Neural cell (in vitro differentiated cells): ENCODE measurements at regions not wholly inside any gene's neighbourhood (a gene's known extent, or its start where the extent isn't known, plus 50 kb on each side); places are given as distances from the start of the nearest gene placed in this dataset.

ENCODE experiments used
- EP300 ChIP-seq: fragments of 450-650 bp; conservative IDR thresholded peaks from 2 replicates; pipeline ENCODE4 v1.6.1; 2014; ENCODE audit warnings: antibody characterized with exemption, mild to moderate bottlenecking, moderate library complexity; ENCODE audit not compliant: poor library complexity, severe bottlenecking
- EZH2 ChIP-seq: fragments of 200-600, 300-800 bp; shearing (Covaris generic), sonication (generic); IDR thresholded peaks from 2 replicates; pipeline ENCODE4 v1.6.1; 2014; ENCODE audit warnings: antibody characterized with exemption, low read length, borderline replicate concordance, mild to moderate bottlenecking; ENCODE audit not compliant: insufficient read depth, poor library complexity, severe bottlenecking
- MXI1 ChIP-seq: fragments of 450-650 bp; conservative IDR thresholded peaks from 2 replicates; pipeline ENCODE4 v1.6.1; 2014; ENCODE audit warnings: antibody characterized with exemption, mild to moderate bottlenecking; ENCODE audit not compliant: poor library complexity, severe bottlenecking
- POLR2AphosphoS5 ChIP-seq: IDR thresholded peaks from 2 replicates; pipeline ENCODE4 v1.6.1; 2012
- SMC3 ChIP-seq: fragments of 450-650 bp; conservative IDR thresholded peaks from 2 replicates; pipeline ENCODE4 v1.6.1; 2014; ENCODE audit warnings: antibody characterized with exemption, mild to moderate bottlenecking, moderate library complexity; ENCODE audit not compliant: poor library complexity
- TF ChIP-seq, protein P1 (sequence below): fragments of 450-650 bp; IDR thresholded peaks from 2 replicates; pipeline ENCODE4 v1.5.1; 2014; ENCODE audit warnings: antibody characterized with exemption, mild to moderate bottlenecking, moderate library complexity; ENCODE audit not compliant: poor library complexity, severe bottlenecking
- TF ChIP-seq, protein P2 (sequence below): IDR thresholded peaks from 2 replicates; pipeline ENCODE4 v1.6.1; 2012; ENCODE audit warnings: borderline replicate concordance

DNA sequence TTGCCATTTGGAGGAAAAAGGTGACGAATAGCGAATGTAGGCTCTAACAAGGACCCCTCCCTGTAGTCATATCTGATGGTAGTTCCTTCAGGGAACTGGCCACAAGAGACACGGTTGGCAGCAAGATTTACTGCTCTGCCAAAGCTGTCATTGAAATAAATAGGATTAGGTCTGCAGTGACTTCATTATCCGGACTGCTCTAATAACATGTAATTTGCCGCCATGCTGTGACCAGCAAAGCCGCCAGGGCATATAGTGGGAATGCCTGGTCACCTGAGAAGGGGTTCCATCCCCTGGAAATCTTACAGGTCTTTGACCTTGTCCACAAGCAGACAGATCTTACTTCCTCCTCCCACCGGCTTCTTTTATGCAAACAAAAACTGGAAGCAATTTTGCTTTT is 59.4 kb upstream of the LAPTM4A start:
- TF ChIP-seq EP300, result no peak
- TF ChIP-seq POLR2AphosphoS5, result no peak
- TF ChIP-seq, protein P1, sequence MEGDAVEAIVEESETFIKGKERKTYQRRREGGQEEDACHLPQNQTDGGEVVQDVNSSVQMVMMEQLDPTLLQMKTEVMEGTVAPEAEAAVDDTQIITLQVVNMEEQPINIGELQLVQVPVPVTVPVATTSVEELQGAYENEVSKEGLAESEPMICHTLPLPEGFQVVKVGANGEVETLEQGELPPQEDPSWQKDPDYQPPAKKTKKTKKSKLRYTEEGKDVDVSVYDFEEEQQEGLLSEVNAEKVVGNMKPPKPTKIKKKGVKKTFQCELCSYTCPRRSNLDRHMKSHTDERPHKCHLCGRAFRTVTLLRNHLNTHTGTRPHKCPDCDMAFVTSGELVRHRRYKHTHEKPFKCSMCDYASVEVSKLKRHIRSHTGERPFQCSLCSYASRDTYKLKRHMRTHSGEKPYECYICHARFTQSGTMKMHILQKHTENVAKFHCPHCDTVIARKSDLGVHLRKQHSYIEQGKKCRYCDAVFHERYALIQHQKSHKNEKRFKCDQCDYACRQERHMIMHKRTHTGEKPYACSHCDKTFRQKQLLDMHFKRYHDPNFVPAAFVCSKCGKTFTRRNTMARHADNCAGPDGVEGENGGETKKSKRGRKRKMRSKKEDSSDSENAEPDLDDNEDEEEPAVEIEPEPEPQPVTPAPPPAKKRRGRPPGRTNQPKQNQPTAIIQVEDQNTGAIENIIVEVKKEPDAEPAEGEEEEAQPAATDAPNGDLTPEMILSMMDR, result no peak
- TF ChIP-seq, protein P2, sequence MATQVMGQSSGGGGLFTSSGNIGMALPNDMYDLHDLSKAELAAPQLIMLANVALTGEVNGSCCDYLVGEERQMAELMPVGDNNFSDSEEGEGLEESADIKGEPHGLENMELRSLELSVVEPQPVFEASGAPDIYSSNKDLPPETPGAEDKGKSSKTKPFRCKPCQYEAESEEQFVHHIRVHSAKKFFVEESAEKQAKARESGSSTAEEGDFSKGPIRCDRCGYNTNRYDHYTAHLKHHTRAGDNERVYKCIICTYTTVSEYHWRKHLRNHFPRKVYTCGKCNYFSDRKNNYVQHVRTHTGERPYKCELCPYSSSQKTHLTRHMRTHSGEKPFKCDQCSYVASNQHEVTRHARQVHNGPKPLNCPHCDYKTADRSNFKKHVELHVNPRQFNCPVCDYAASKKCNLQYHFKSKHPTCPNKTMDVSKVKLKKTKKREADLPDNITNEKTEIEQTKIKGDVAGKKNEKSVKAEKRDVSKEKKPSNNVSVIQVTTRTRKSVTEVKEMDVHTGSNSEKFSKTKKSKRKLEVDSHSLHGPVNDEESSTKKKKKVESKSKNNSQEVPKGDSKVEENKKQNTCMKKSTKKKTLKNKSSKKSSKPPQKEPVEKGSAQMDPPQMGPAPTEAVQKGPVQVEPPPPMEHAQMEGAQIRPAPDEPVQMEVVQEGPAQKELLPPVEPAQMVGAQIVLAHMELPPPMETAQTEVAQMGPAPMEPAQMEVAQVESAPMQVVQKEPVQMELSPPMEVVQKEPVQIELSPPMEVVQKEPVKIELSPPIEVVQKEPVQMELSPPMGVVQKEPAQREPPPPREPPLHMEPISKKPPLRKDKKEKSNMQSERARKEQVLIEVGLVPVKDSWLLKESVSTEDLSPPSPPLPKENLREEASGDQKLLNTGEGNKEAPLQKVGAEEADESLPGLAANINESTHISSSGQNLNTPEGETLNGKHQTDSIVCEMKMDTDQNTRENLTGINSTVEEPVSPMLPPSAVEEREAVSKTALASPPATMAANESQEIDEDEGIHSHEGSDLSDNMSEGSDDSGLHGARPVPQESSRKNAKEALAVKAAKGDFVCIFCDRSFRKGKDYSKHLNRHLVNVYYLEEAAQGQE, result no peak
- TF ChIP-seq MXI1, result no peak
- TF ChIP-seq SMC3, result no peak
- TF ChIP-seq EZH2, result no peak
